GM18858 (cell line): ENCODE measurements at regions not wholly inside any gene's neighbourhood (a gene's known extent, or its start where the extent isn't known, plus 50 kb on each side); places are given as distances from the start of the nearest gene placed in this dataset.

Experiments used
- ATAC-seq: cut with Tn5 transposase; IDR thresholded peaks from one replicate; pipeline ENCODE4 v1.9.1; 2021; ENCODE audit not compliant: unreplicated experiment

DNA sequence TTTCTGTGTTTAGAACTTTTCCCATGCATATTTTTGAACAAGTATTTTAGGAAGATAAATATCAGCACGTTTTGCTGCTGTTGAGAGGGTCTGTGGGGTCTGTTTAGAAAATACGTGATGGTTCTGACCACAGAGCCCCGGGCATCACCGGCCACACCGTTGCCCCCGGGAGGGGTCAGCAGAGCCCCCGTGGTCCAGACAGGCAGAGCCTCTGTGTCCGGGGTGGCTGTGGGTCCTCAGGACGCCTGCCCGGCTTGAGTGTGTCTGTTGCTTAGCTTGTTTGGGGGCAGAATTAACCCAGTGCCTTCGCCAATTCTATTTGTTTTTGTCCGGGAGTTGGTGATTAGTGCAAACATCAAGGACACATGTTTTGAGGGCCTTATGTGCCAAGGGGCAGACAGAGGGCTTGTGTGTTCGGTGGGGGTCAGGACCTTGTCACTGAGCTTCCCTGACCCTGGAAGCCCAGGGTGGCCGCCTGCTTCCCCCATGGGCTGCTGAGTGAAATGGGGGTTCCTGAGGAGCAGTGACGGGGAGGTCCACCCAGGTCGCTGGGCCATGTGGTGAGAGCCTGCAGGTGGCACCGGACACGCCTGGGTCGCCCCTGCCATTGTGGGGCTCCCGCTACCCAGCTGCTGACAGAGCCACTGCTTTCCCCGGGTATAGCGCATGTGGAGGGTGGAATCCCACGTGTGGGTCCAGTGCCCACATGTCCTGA, 122.2 kb downstream of the SIK1 start:
- no peak for ATAC-seq

- no peak for ATAC-seq
These were observed 122.7 kb downstream of the SIK1 start for GRCh38 chr21:43304206-43304605.

GRCh38 chr21:43303275-43304178, 123.4 kb downstream of the SIK1 start:
- ATAC-seq: no peak

DNA sequence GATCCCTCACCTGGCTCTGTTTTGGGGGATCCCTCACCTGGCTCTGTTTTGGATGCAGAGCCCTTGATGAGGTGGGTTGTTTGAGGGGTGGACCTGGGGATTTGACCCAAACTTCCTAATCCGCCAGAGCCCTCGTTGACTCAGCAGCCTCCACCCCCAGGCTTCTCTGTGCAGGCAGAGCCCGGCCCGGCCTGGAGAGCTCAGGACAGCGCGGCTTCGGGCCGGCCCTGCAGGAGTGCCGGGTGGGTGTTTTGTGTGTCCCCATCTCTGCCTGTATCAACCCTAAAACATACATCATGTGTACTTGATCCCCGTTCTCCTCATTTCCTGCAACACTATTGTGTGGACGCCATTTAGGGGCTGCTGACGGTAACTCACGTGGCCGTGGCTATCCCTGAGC, 124.2 kb downstream of the SIK1 start:
- ATAC-seq: no peak

GRCh38 chr21:43302062-43302700, 124.8 kb downstream of the SIK1 start:
- ATAC-seq: no peak

GRCh38 chr21:43301409-43302061, 125.4 kb downstream of the SIK1 start:
- ATAC-seq: no peak

- no peak for ATAC-seq
These were observed 126.2 kb downstream of the SIK1 start for GRCh38 chr21:43300496-43301408.

DNA sequence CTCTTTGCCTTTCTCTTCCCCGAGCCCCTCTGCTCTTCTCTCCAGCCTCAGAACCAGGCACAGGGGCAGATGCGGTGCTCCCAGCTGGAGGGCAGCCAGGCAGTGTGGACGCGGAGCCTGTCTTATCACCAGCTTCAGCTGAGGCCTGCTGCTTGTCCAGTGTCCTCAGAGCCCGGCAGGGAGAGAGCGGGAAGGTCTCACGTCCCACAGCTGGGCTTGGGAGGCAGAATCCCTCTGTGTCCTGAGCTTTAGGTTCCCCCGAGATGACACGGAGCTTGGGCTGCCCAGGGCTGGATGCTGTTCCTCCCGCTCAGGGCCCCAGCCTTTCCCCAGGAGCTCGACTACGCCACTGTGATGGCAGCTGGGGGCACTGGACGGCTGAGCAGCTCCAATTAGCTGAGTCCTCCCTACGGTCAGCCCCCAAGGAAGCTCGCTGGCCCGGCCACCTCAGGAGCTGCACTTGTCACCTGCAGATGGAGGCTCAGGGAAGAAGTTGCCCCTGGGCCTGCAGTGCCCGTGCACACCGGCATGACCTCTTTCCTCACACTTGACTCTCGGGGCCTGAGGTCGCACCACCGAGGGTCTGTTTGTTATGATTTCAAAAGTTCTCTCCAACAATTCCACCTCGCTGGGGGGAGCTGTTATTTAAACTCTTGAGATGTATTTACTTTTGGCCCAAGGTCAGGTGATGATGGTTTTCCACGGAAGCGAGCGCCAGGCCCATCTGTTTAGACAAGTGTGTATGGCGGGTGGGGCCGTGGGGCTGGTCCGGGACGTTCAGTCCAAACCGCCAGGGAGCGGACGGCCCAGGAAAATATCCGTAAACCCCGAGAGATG, 127.3 kb downstream of the SIK1 start:
- ATAC-seq: no peak

DNA sequence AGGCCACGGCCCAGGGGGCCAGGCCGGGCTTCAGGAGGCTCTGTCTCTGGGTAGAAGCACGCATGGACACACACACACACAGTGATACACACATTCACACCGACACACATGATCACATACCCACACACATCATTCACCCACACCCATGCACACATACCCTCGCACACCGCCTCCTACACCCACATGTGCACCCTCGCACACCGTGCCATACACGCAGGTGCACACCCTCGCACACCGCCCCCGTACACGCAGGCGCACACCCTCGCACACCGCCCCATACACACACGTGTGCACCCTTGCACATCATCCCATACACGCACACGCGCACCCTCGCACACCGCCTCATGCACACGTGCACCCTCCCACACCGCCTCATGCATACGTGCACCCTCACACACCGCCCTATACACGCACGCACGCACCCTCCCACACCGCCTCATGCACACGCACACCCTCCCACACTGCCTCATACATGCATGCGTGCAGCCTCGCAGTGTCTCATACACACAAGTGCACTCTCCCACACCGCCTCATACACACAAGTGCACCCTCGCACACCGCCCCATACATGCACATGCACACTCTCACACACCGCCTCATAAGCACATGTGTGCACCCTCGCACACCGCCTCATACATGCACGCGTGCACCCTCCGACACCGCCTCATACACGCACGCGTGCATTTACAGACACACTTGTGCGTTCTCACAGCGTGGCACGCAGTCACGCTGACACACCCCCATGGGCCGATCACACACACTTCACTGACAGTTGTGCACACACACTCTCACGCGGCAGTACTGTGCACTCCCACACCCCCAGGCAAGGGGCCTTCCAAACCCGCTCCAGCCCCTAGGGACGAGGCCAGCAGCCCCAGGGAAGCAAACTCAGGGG, 128.1 kb downstream of the SIK1 start:
- no peak for ATAC-seq

GRCh38 chr21:43297989-43298388, 128.9 kb downstream of the SIK1 start:
- ATAC-seq: no peak

- ATAC-seq: no peak
These were observed 128.7 kb downstream of the CRYAA start for GRCh38 chr21:43297391-43297981.

DNA sequence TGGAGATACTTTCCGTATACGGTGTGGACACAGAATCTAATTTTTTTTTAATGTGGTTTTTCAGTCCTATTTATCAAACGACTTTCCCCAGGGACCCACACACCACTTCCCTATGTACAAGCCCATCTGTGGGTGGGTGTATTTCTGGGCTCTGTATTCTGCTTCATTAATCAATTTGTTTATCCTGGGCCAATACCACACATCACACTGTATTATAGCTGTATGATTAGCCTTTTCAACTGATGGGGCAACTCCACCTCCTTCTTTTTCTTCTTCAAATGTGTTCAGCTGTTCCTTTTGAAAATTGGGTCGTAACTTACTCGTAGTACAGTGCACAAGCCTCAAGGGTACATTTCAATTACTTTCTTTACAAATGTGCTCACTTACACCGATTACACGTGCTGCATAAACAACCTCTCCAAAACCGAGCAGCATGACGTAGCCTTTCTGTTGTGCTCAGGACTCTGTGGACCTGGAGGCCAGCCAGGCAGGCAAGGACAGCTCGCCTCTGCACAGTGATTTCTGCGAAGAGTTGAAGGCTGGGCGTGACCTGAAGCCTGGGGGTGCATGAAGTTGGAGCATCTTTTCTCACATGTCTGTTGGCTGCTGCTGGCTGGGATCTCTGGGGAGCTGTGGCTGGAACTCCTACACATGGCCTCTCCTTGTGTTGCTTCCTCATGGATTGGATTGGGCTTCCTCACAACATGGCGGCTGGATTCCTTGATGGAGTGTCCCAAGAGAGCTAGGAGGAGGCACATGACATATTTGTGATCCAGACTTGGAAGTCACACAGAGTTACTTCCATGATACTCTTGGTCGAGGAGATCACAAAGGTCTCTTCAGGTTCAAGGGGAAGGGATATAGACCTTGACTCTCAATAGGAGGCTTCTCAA, 126.5 kb downstream of the CRYAA start:
- ATAC-seq: no peak

GRCh38 chr21:43294194-43294902, 125.5 kb downstream of the CRYAA start:
- no peak for ATAC-seq

DNA sequence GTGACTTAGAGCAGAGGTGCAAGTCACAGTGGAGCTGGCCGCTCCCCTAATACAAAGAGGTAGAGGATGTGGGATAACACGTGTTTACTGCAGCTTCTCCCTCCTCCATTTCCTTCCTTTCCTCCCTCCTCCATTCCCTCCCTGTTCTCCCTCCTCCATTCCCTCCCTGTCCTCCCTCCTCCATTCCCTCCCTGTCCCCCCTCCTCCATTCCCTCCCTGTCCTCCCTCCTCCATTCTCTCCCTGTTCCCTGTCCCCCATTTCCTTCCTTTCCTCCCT, 124.0 kb downstream of the CRYAA start:
- ATAC-seq: no peak

GRCh38 chr21:43292041-43292865, 123.4 kb downstream of the CRYAA start:
- no peak for ATAC-seq
